ENCODE measurements at regions not wholly inside any gene's neighbourhood (a gene's known extent, or its start where the extent isn't known, plus 50 kb on each side); places are given as distances from the start of the nearest gene placed in this dataset.

- TF ChIP-seq CTCF (IDR thresholded peaks at IDR 0.05 in 4 of 5, conservative IDR thresholded peaks at IDR 0.05 in 1 of 5): no peak
- no peak for TF ChIP-seq POLR2A (IDR thresholded peaks at IDR 0.05)
Observed at GRCh38 chr13:22964245-22964966, 216.4 kb upstream of the SGCG start.

Measured in gastrocnemius medialis (tissue), 4 donors.